K562 (cell line): ENCODE measurements at regions not wholly inside any gene's neighbourhood (a gene's known extent, or its start where the extent isn't known, plus 50 kb on each side); places are given as distances from the start of the nearest gene placed in this dataset.

Experiments used
- ATF7 ChIP-seq: fragments of 450-650 bp; IDR thresholded peaks from 2 replicates; pipeline ENCODE4 v1.7.1; 2014; ENCODE audit warnings: mild to moderate bottlenecking, moderate library complexity
- CBFB ChIP-seq: sonication (generic); formaldehyde crosslinking; IDR thresholded peaks from 2 replicates; pipeline ENCODE4 v1.4.0; 2020; ENCODE audit warnings: mild to moderate bottlenecking, missing genetic modification reagents
- ILK ChIP-seq: fragments of 450-650 bp; IDR thresholded peaks from 2 replicates; pipeline ENCODE4 v1.6.1; 2016; ENCODE audit warnings: missing genetic modification characterization, low read depth, mild to moderate bottlenecking, missing compliant biosample characterization, moderate library complexity, borderline replicate concordance
- KLF6 ChIP-seq: fragments of 250-450 bp; sonication (Bioruptor Pico); IDR thresholded peaks from 2 replicates; pipeline ENCODE4 v1.4.0; 2020; ENCODE audit warnings: mild to moderate bottlenecking, moderate library complexity, borderline replicate concordance
- L3MBTL2 ChIP-seq: fragments of 450-650 bp; IDR thresholded peaks from 2 replicates; pipeline ENCODE4 v1.6.1; 2016; ENCODE audit warnings: mild to moderate bottlenecking, moderate library complexity
- LEF1 ChIP-seq: fragments of 450-650 bp; IDR thresholded peaks from 2 replicates; pipeline ENCODE4 v1.6.1; 2016; ENCODE audit warnings: mild to moderate bottlenecking
- MEF2A ChIP-seq: IDR thresholded peaks from 2 replicates; pipeline ENCODE4 v1.6.1; 2011; ENCODE audit warnings: low read depth, mild to moderate bottlenecking, low read length, moderate library complexity; ENCODE audit not compliant: control insufficient read depth
- NCOA4 ChIP-seq: fragments of 450-650 bp; IDR thresholded peaks from 2 replicates; pipeline ENCODE4 v1.6.1; 2018; ENCODE audit warnings: mild to moderate bottlenecking; ENCODE audit not compliant: partially characterized antibody
- NFE2 ChIP-seq: IDR thresholded peaks from 2 replicates; pipeline ENCODE4 v1.6.1; 2014; ENCODE audit warnings: antibody characterized with exemption, low read depth
- RFX5 ChIP-seq: IDR thresholded peaks from 2 replicates; pipeline ENCODE4 v1.6.1; 2011; ENCODE audit warnings: low read depth, mild to moderate bottlenecking, improper control_type of control experiment, low read length
- SIN3A ChIP-seq, 2 experiments: fragments of 150-350 bp in 1 of 2; IDR thresholded peaks; 2 replicates each; pipeline ENCODE4 v1.6.1; 2011 to 2016; ENCODE audit warnings: borderline replicate concordance in 2 of 2, low read depth in 2 of 2, low read length in 2 of 2, mild to moderate bottlenecking in 2 of 2, moderate library complexity in 2 of 2; ENCODE audit not compliant: control insufficient read depth in 1 of 2
- SREBF2 ChIP-seq: sonication (generic); formaldehyde crosslinking; IDR thresholded peaks from 2 replicates; pipeline ENCODE4 v1.4.0; 2020; ENCODE audit warnings: mild to moderate bottlenecking, missing genetic modification reagents
- ZNF263 ChIP-seq: sonication (generic); formaldehyde crosslinking; IDR thresholded peaks from 2 replicates; pipeline ENCODE4 v1.8.0; 2022; ENCODE audit warnings: mild to moderate bottlenecking, missing genetic modification reagents, borderline replicate concordance
- ZNF3 ChIP-seq: fragments of 250-450 bp; sonication (Bioruptor Pico); IDR thresholded peaks from 2 replicates; pipeline ENCODE4 v1.5.0; 2021; ENCODE audit warnings: mild to moderate bottlenecking, moderate library complexity
- TF ChIP-seq, protein P1 (sequence below): sonication (generic); formaldehyde crosslinking; IDR thresholded peaks from 2 replicates; pipeline ENCODE4 v1.8.1; 2023; ENCODE audit warnings: mild to moderate bottlenecking, missing genetic modification reagents
- TF ChIP-seq, protein P2 (sequence below): sonication (generic); formaldehyde crosslinking; IDR thresholded peaks from 2 replicates; pipeline ENCODE4 v1.5.0; 2020; ENCODE audit warnings: missing genetic modification reagents
- TF ChIP-seq, protein P3 (sequence below): fragments of 250-450 bp; sonication (Bioruptor Pico); IDR thresholded peaks from 2 replicates; pipeline ENCODE4 v1.5.1; 2021; ENCODE audit warnings: mild to moderate bottlenecking
- TF ChIP-seq, protein P4 (sequence below): sonication (generic); formaldehyde crosslinking; IDR thresholded peaks from 2 replicates; pipeline ENCODE4 v1.8.1; 2023; ENCODE audit warnings: missing genetic modification reagents, mild to moderate bottlenecking, borderline replicate concordance

DNA sequence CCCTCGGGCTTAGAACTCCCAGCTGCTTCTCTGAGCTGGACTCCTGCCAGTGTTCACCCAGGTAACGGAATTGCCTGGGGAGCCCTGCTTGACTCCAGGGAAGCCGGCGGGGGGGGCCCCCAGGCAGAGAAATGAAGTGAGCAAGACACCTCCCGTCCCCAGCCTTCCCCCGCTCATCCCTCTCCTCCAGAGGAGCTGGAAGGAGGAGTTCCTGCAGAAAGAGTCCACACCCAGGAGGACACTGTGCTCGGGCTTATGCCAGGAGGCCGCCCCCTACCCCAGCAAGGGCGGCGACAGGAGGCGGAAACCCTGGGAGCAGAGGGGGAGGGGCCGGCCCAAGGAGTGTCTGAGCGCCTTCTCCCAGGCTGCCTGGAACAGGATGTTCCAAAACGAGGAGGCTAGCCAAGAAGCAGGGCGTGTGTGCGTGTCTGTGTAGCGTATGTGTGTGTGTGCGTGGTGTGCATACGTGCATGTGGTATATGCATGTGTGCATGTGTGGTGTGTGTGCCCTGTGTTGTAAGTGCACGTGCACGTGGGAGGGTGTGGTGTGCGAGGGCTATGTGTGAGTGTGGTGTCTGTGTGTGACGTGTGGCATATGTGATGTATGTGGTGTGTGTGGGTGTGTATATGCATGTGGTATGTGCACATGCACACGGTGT is 511.3 kb downstream of the SHQ1 start (continued):
- TF ChIP-seq ATF7 (peak; percentile 38; the same call in 1 of the 2 replicates), RFX5 (no peak), SREBF2 (CRISPR knock-in tag) (no peak), KLF6 (no peak), ZNF263 (peak; percentile 60; the same call in 1 of the 2 replicates), ZNF3 (CRISPR knock-in tag) (no peak), MEF2A (no peak), CBFB (CRISPR knock-in tag) (peak; percentile 35; the same call in 1 of the 2 replicates), SIN3A (IDR thresholded peaks at IDR 0.05; ENCODE audit: borderline replicate concordance in 2 of 2, control insufficient read depth in 1 of 2, low read depth in 2 of 2, low read length in 2 of 2) (no peak), ILK (tag) (no peak), NCOA4 (no peak), LEF1 (peak; percentile 68), NFE2 (no peak), L3MBTL2 (peak; percentile 69)
- TF ChIP-seq, protein P1, sequence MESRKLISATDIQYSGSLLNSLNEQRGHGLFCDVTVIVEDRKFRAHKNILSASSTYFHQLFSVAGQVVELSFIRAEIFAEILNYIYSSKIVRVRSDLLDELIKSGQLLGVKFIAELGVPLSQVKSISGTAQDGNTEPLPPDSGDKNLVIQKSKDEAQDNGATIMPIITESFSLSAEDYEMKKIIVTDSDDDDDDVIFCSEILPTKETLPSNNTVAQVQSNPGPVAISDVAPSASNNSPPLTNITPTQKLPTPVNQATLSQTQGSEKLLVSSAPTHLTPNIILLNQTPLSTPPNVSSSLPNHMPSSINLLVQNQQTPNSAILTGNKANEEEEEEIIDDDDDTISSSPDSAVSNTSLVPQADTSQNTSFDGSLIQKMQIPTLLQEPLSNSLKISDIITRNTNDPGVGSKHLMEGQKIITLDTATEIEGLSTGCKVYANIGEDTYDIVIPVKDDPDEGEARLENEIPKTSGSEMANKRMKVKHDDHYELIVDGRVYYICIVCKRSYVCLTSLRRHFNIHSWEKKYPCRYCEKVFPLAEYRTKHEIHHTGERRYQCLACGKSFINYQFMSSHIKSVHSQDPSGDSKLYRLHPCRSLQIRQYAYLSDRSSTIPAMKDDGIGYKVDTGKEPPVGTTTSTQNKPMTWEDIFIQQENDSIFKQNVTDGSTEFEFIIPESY (CRISPR knock-in tag): no peak
- TF ChIP-seq, protein P2, sequence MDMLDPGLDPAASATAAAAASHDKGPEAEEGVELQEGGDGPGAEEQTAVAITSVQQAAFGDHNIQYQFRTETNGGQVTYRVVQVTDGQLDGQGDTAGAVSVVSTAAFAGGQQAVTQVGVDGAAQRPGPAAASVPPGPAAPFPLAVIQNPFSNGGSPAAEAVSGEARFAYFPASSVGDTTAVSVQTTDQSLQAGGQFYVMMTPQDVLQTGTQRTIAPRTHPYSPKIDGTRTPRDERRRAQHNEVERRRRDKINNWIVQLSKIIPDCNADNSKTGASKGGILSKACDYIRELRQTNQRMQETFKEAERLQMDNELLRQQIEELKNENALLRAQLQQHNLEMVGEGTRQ (CRISPR knock-in tag): no peak
- TF ChIP-seq, protein P3, sequence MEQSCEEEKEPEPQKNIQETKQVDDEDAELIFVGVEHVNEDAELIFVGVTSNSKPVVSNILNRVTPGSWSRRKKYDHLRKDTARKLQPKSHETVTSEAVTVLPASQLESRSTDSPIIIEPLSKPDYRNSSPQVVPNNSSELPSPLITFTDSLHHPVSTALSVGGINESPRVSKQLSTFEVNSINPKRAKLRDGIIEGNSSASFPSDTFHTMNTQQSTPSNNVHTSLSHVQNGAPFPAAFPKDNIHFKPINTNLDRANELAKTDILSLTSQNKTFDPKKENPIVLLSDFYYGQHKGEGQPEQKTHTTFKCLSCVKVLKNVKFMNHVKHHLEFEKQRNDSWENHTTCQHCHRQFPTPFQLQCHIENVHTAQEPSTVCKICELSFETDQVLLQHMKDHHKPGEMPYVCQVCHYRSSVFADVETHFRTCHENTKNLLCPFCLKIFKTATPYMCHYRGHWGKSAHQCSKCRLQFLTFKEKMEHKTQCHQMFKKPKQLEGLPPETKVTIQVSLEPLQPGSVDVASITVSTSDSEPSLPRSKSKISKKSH (CRISPR knock-in tag): no peak
- TF ChIP-seq, protein P4, sequence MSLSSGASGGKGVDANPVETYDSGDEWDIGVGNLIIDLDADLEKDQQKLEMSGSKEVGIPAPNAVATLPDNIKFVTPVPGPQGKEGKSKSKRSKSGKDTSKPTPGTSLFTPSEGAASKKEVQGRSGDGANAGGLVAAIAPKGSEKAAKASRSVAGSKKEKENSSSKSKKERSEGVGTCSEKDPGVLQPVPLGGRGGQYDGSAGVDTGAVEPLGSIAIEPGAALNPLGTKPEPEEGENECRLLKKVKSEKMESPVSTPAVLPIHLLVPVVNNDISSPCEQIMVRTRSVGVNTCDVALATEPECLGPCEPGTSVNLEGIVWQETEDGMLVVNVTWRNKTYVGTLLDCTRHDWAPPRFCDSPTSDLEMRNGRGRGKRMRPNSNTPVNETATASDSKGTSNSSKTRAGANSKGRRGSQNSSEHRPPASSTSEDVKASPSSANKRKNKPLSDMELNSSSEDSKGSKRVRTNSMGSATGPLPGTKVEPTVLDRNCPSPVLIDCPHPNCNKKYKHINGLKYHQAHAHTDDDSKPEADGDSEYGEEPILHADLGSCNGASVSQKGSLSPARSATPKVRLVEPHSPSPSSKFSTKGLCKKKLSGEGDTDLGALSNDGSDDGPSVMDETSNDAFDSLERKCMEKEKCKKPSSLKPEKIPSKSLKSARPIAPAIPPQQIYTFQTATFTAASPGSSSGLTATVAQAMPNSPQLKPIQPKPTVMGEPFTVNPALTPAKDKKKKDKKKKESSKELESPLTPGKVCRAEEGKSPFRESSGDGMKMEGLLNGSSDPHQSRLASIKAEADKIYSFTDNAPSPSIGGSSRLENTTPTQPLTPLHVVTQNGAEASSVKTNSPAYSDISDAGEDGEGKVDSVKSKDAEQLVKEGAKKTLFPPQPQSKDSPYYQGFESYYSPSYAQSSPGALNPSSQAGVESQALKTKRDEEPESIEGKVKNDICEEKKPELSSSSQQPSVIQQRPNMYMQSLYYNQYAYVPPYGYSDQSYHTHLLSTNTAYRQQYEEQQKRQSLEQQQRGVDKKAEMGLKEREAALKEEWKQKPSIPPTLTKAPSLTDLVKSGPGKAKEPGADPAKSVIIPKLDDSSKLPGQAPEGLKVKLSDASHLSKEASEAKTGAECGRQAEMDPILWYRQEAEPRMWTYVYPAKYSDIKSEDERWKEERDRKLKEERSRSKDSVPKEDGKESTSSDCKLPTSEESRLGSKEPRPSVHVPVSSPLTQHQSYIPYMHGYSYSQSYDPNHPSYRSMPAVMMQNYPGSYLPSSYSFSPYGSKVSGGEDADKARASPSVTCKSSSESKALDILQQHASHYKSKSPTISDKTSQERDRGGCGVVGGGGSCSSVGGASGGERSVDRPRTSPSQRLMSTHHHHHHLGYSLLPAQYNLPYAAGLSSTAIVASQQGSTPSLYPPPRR (CRISPR knock-in tag): no peak
